IPS-NIHi11 (cell line): ENCODE measurements at regions not wholly inside any gene's neighbourhood (a gene's known extent, or its start where the extent isn't known, plus 50 kb on each side); places are given as distances from the start of the nearest gene placed in this dataset.
"Not testable (repeated sequence)": the region's sequence is repeated elsewhere in the genome, so short reads cannot be mapped to it uniquely, and the experiment has no call there.

Experiments
- DNase-seq: peaks from one replicate; pipeline ENCODE4 v3.0.0; 2012; ENCODE audit warnings: mixed read lengths, low spot score

- DNase-seq: no peak
Observed at GRCh38 chr1:224535641-224536040, 80.5 kb upstream of the CNIH3 start.

GRCh38 chr1:224539971-224540370 is 76.1 kb upstream of the CNIH3 start:
- no peak for DNase-seq

- DNase-seq: no peak
Observed at GRCh38 chr1:224540535-224540934, 75.6 kb upstream of the CNIH3 start.

GRCh38 chr1:224541072-224541790 is 74.9 kb upstream of the CNIH3 start:
- no peak for DNase-seq

- no peak for DNase-seq
Observed at GRCh38 chr1:224541901-224542630, 74.1 kb upstream of the CNIH3 start.

GRCh38 chr1:224542783-224543440 is 73.2 kb upstream of the CNIH3 start:
- DNase-seq: peak; percentile 24

- DNase-seq: no peak
Observed at GRCh38 chr1:224543453-224543852, 72.7 kb upstream of the CNIH3 start.

- DNase-seq: no peak
Observed at GRCh38 chr1:224544346-224545110, 71.6 kb upstream of the CNIH3 start.

- DNase-seq: no peak
Observed at GRCh38 chr1:224545571-224545970, 70.5 kb upstream of the CNIH3 start.

GRCh38 chr1:224548676-224549075 is 67.4 kb upstream of the CNIH3 start:
- no peak for DNase-seq

- not testable (repeated sequence) for DNase-seq
Observed at GRCh38 chr1:224551189-224551588, 64.9 kb upstream of the CNIH3 start.

- DNase-seq: no peak
Observed at GRCh38 chr1:224554056-224554455, 62.1 kb upstream of the CNIH3 start.

GRCh38 chr1:224554620-224555259 is 61.4 kb upstream of the CNIH3 start:
- DNase-seq: no peak

GRCh38 chr1:224558904-224559303 is 57.2 kb upstream of the CNIH3 start:
- DNase-seq: no peak

GRCh38 chr1:224559981-224560728 is 56.0 kb upstream of the CNIH3 start:
- no peak for DNase-seq

- DNase-seq: not testable (repeated sequence)
Observed at GRCh38 chr1:224562881-224563280, 53.2 kb upstream of the CNIH3 start.

- no peak for DNase-seq
Observed at GRCh38 chr1:224563666-224564065, 52.5 kb upstream of the CNIH3 start.

GRCh38 chr1:224564454-224565084 is 51.5 kb upstream of the CNIH3 start:
- DNase-seq: no peak

GRCh38 chr1:224565186-224565585 is 50.9 kb upstream of the CNIH3 start:
- DNase-seq: no peak

- DNase-seq: no peak
Observed at GRCh38 chr1:224565611-224566406, 50.3 kb upstream of the CNIH3 start.
